Tibial artery (tissue), 4 donors: ENCODE measurements at regions not wholly inside any gene's neighbourhood (a gene's known extent, or its start where the extent isn't known, plus 50 kb on each side); places are given as distances from the start of the nearest gene placed in this dataset.
A peak's percentile ranks its signal among the peaks of the same experiment; 100 is the strongest.

Experiments used
- DNase-seq, 2 donors: peaks; one replicate each; pipeline ENCODE4 v3.0.0-alpha.2; 2019
- H3K27ac ChIP-seq, 2 donors: fragments of 200-600 bp; sonication (generic) in 1 of 2; 1 replicate in 1 of 2; 2 replicates in 1 of 2; pipeline ENCODE4 v1.5.1; 2018 to 2019; ENCODE audit warnings: mild to moderate bottlenecking in 1 of 2
- H3K27me3 ChIP-seq, 2 donors: fragments of 200-600 bp; sonication (generic) in 1 of 2; one replicate each; pipeline versions ENCODE4 v1.5.1 to v1.6.0; 2016 to 2019
- H3K36me3 ChIP-seq, 3 donors: fragments of 200-600 bp; sonication (generic) in 2 of 3; one replicate each; pipeline ENCODE4 v1.5.1; 2016 to 2019; ENCODE audit warnings: mild to moderate bottlenecking in 2 of 3
- H3K4me1 ChIP-seq, 4 donors: fragments of 200-600 bp; sonication (generic) in 2 of 4; 1 replicate in 3 of 4; 2 replicates in 1 of 4; pipeline ENCODE4 v1.5.1; 2016 to 2019
- H3K4me3 ChIP-seq, 2 donors: fragments of 200-600 bp; sonication (generic) in 1 of 2; 1 replicate in 1 of 2; 2 replicates in 1 of 2; pipeline ENCODE4 v1.5.1; 2018 to 2019; ENCODE audit warnings: mild to moderate bottlenecking in 2 of 2
- H3K9me3 ChIP-seq, 3 donors: fragments of 200-600 bp; sonication (generic) in 1 of 3; one replicate each; pipeline ENCODE4 v1.5.1; 2016 to 2019
- CTCF ChIP-seq, 2 experiments: fragments of 200-600 bp in 1 of 2; fragments of 450-650 bp in 1 of 2; IDR thresholded peaks; one replicate each; pipeline ENCODE4 v1.5.1; 2017 to 2019; ENCODE audit warnings: antibody characterized with exemption in 2 of 2, mild to moderate bottlenecking in 1 of 2, moderate library complexity in 1 of 2
- intact Hi-C: fragments of 100-400 bp; cut with DNase I; formaldehyde crosslinking; loops from one replicate; pipeline ENCODE4 v1.15.0; 2023; ENCODE audit warnings: low total_unique reads

- peaks cover 0 to 92% (median 71%) of the 10 kb centered on the region in 4 donors for H3K4me1 ChIP-seq
- TF ChIP-seq CTCF (IDR thresholded peaks at IDR 0.05): no peak
- no peaks in the 10 kb centered on the region for H3K9me3 ChIP-seq
- no peaks in the 10 kb centered on the region for H3K27me3 ChIP-seq
- H3K27ac ChIP-seq: peak overlapping the region; percentile 91 to 93
- peak overlapping the region; percentile 49 to 55 for H3K4me3 ChIP-seq
- intact Hi-C loops: loop anchor here (10.0 kb wide), 1 partner anchor 1828 kb away; no protein-coding TSS in a partner anchor
- peak; percentile 77 to 94 for DNase-seq
- H3K36me3 ChIP-seq: no peaks in the 10 kb centered on the region
Observed at GRCh38 chr9:110126986-110127864, 80.7 kb downstream of the C9orf152 start.

DNA sequence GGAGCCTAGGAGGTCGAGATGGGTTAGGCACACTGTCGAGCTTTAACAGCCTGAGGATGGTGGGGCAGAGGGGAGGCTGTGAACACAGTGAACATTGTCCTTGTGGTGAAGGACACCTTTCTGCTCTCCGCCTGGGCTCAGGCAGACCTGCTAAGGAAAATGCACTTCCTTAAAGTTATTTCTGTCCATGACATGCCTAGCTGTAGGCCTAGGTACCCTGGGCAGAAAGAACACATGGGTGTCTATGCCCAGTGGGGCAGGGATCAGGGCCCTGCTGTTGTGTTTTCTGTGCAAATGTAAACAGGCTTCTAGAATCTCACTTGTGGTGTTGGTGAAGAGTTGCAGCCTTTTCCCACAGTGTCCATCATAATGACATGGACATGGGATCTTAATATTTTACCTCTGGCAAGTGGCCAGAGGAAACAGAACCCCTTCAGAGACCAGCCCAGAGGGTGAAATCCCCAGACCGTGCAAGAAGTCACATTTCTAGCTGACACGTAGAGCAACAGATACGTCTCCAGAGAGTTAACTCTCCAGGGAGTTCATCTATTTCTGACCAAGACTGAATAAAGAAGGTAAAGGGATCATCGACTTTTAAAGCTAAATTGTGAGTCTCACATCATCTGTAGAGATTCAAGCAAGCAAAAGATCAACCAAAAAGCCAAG is 79.2 kb downstream of the C9orf152 start:
- H3K27ac ChIP-seq: peak overlapping the region; percentile 91 to 93
- H3K4me1 ChIP-seq: peaks cover 0 to 97% (median 75%) of the 10 kb centered on the region in 4 donors
- intact Hi-C loops: loop anchor here (10.0 kb wide), 1 partner anchor 1826 kb away; no protein-coding TSS in a partner anchor
- no peaks in the 10 kb centered on the region for H3K9me3 ChIP-seq
- H3K36me3 ChIP-seq: no peaks in the 10 kb centered on the region
- no peaks in the 10 kb centered on the region for H3K27me3 ChIP-seq
- TF ChIP-seq CTCF (IDR thresholded peaks at IDR 0.05): no peak
- no peak for DNase-seq
- peak overlapping the region; percentile 49 to 55 for H3K4me3 ChIP-seq

DNA sequence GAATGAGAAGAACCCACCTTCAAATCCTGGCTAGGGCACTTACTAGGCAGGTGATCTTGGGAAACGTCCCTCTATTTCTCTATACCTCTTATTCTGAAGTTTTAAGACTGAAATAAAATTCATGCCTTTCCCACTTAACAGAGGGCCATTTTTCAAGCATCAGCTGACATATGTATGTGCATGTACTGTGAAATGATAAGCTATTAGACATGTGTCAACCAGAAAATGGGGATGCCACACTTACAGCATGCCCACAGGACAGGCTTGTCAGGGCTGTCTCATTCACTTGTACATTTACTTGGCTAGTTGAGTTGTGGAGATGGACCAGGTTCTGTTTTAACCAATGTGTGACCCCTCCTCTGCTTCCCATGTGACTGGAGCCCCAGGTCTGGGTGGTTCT is 78.5 kb downstream of the C9orf152 start:
- intact Hi-C loops: loop anchor here (10.0 kb wide), 1 partner anchor 1825 kb away; no protein-coding TSS in a partner anchor
- H3K9me3 ChIP-seq: no peaks in the 10 kb centered on the region
- DNase-seq: no peak
- H3K27ac ChIP-seq: peak overlapping the region; percentile 91 to 93
- no peaks in the 10 kb centered on the region for H3K27me3 ChIP-seq
- no peaks in the 10 kb centered on the region for H3K36me3 ChIP-seq
- H3K4me3 ChIP-seq: peak overlapping the region in 1 of 2 donors; percentile 49
- H3K4me1 ChIP-seq: peaks cover 0 to 97% (median 73%) of the 10 kb centered on the region in 4 donors
- TF ChIP-seq CTCF (IDR thresholded peaks at IDR 0.05): no peak

GRCh38 chr9:110130211-110130610 is 77.7 kb downstream of the C9orf152 start:
- H3K27me3 ChIP-seq: no peaks in the 10 kb centered on the region
- intact Hi-C loops: loop anchor here (10.0 kb wide), 1 partner anchor 85 kb away; no protein-coding TSS in a partner anchor
- H3K4me3 ChIP-seq: no peak overlapping the region
- TF ChIP-seq CTCF (IDR thresholded peaks at IDR 0.05): no peak
- DNase-seq: no peak
- H3K27ac ChIP-seq: peak overlapping the region; percentile 91 to 93
- H3K4me1 ChIP-seq: peaks cover 0 to 93% (median 66%) of the 10 kb centered on the region in 4 donors
- H3K9me3 ChIP-seq: no peaks in the 10 kb centered on the region
- H3K36me3 ChIP-seq: no peaks in the 10 kb centered on the region

DNA sequence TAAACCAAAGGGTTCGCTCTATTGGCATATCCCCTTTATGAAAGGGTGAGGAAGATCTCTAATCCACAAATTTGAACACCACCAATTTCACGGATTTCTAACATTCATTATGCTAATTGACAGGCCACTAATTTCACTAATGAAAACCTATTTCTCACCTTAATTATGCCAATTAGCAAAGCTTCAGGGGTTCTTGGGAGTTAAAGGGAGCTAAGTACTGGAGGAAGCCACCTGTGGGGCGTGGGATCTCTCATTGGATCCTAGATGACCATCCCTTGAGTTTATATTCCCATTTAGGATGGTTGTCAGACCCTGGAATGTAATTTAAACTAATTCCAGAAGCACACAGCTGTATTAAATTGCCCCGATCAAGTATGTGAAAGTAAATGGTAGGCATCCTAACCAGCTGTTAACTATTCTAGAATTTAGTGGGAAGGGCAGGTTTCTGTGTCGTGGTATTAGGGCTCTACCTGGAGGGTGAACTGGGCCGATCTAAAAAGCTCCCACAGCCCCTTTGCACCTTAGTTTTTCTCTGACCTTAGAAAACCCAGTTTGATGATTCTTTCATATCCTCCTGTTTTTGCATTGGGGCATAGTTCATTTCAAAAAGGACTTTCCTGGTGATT is 77.1 kb downstream of the C9orf152 start:
- intact Hi-C loops: loop anchor here (10.0 kb wide), 1 partner anchor 86 kb away; no protein-coding TSS in a partner anchor
- no peaks in the 10 kb centered on the region for H3K9me3 ChIP-seq
- no peaks in the 10 kb centered on the region for H3K27me3 ChIP-seq
- peaks cover 0 to 94% (median 65%) of the 10 kb centered on the region in 4 donors for H3K4me1 ChIP-seq
- no peak for TF ChIP-seq CTCF (IDR thresholded peaks at IDR 0.05)
- no peak for DNase-seq
- H3K27ac ChIP-seq: peak overlapping the region; percentile 28 to 93
- H3K36me3 ChIP-seq: no peaks in the 10 kb centered on the region
- no peak overlapping the region for H3K4me3 ChIP-seq
